GM12878 (cell line): ENCODE measurements at regions not wholly inside any gene's neighbourhood (a gene's known extent, or its start where the extent isn't known, plus 50 kb on each side); places are given as distances from the start of the nearest gene placed in this dataset.

Experiments used
- ATAC-seq: fragments of 200-7000 bp; cut with Tn5 transposase; 3 replicates; pipeline ENCODE4 v1.9.1; 2020; ENCODE audit warnings: mild to moderate bottlenecking, moderate library complexity
- BruUV-seq: library from RNA; stranded (reverse); fragments of 400-500 nt; replicated peaks from 2 replicates; lab custom pipeline; 2021; lab: Mats Ljungman, UMichigan
- CTCF ChIA-PET: fragments of 300-600 bp; sonication (Branson Sonifier 250); formaldehyde crosslinking; extraction: SDS; loops from one replicate; lab custom pipeline; 2021; ENCODE audit warnings: inconsistent platforms; lab: Yijun Ruan, JAX
- POLR2A ChIA-PET: fragments of 350-600 bp; formaldehyde crosslinking; extraction: SDS; loops from one replicate; lab custom pipeline; 2021; ENCODE audit warnings: inconsistent platforms; lab: Charles Lee
- RAD21 ChIA-PET: fragments of 300-600 bp; sonication (Branson Sonifier 250); formaldehyde crosslinking; loops from one replicate; lab custom pipeline; 2023; ENCODE audit warnings: antibody characterized with exemption; ENCODE audit not compliant: unreplicated experiment; lab: Charles Lee
- SMC1A ChIA-PET: fragments of 300-600 bp; sonication (Branson Sonifier 250); formaldehyde crosslinking; loops from one replicate; lab custom pipeline; 2023; ENCODE audit not compliant: unreplicated experiment, uncharacterized antibody; lab: Charles Lee
- DNase-seq: peaks from one replicate; pipeline ENCODE4 v3.0.0-alpha.2; 2011; ENCODE audit warnings: low read depth, low spot score
- FAIRE-seq: peaks from 3 replicates; lab custom pipeline; 2011; peaks lifted over from hg19 to GRCh38; lab: Jason Lieb, UNC
- H2AFZ ChIP-seq: 2 replicates; pipeline ENCODE4 v1.6.0; 2011; ENCODE audit warnings: low read depth, low read length, control low read depth; ENCODE audit not compliant: control insufficient read depth
- H3K27ac ChIP-seq: 2 replicates; pipeline ENCODE4 v1.5.1; 2011; ENCODE audit warnings: control low read depth; ENCODE audit not compliant: control insufficient read depth, insufficient read depth
- H3K27me3 ChIP-seq, 2 experiments: replicated peaks in 1 of 2; 2 replicates each; pipeline versions ENCODE4 v1.6.0 to v1.6.1; 2011; ENCODE audit warnings: low read length in 1 of 2; ENCODE audit not compliant: control insufficient read depth in 2 of 2, insufficient read depth in 2 of 2
- H3K36me3 ChIP-seq, 2 experiments: 2 replicates each; pipeline ENCODE4 v1.5.1; 2011; ENCODE audit warnings: low read length in 1 of 2; ENCODE audit not compliant: control insufficient read depth in 2 of 2, insufficient read depth in 2 of 2
- H3K4me1 ChIP-seq: 2 replicates; pipeline ENCODE4 v1.6.1; 2011; ENCODE audit warnings: mild to moderate bottlenecking, low read length, moderate library complexity, mixed read lengths; ENCODE audit not compliant: control insufficient read depth, insufficient read depth
- H3K4me2 ChIP-seq: 2 replicates; pipeline ENCODE4 v1.6.0; 2011; ENCODE audit warnings: control low read depth; ENCODE audit not compliant: control insufficient read depth, insufficient read depth
- H3K4me3 ChIP-seq: fragments of 200-600 bp; sonication (generic); 2 replicates; pipeline ENCODE4 v1.5.1; 2016
- H3K79me2 ChIP-seq: 2 replicates; pipeline ENCODE4 v1.6.0; 2011; ENCODE audit warnings: low read length; ENCODE audit not compliant: control insufficient read depth, insufficient read depth
- H3K9ac ChIP-seq: 2 replicates; pipeline ENCODE4 v1.8.0; 2011; ENCODE audit warnings: low read length, control low read depth, mixed read lengths; ENCODE audit not compliant: control insufficient read depth, insufficient read depth
- H3K9me3 ChIP-seq: replicated peaks from 3 replicates; pipeline ENCODE4 v1.5.1; 2011; ENCODE audit warnings: mild to moderate bottlenecking, low read length; ENCODE audit not compliant: control insufficient read depth, insufficient read depth
- H4K20me1 ChIP-seq: 2 replicates; pipeline ENCODE4 v1.6.0; 2011; ENCODE audit not compliant: control insufficient read depth, insufficient read depth
- E2F8 ChIP-seq: fragments of 450-650 bp; IDR thresholded peaks from 2 replicates; pipeline ENCODE4 v1.6.1; 2018; ENCODE audit warnings: mild to moderate bottlenecking, low read depth, moderate library complexity; ENCODE audit not compliant: partially characterized antibody
- E4F1 ChIP-seq: fragments of 450-650 bp; IDR thresholded peaks from 2 replicates; pipeline ENCODE4 v1.6.1; 2018; ENCODE audit warnings: borderline replicate concordance, mild to moderate bottlenecking; ENCODE audit not compliant: partially characterized antibody
- KDM1A ChIP-seq: fragments of 200-600 bp; sonication (generic); IDR thresholded peaks from 2 replicates; pipeline ENCODE4 v1.6.1; 2016; ENCODE audit warnings: borderline replicate concordance
- LARP7 ChIP-seq: fragments of 450-650 bp; IDR thresholded peaks from 2 replicates; pipeline ENCODE4 v1.6.1; 2017; ENCODE audit warnings: mild to moderate bottlenecking
- MAX ChIP-seq: IDR thresholded peaks from 2 replicates; pipeline ENCODE4 v1.6.1; 2012; ENCODE audit warnings: low read depth, low read length, improper control_type of control experiment
- MYB ChIP-seq: fragments of 150-350 bp; IDR thresholded peaks from 2 replicates; pipeline ENCODE4 v1.6.1; 2014; ENCODE audit warnings: mild to moderate bottlenecking, low read depth, low read length, borderline replicate concordance
- MYC ChIP-seq: IDR thresholded peaks from 2 replicates; pipeline ENCODE4 v1.6.1; 2011; ENCODE audit warnings: mild to moderate bottlenecking, low read length, moderate library complexity, inconsistent platforms; ENCODE audit not compliant: insufficient read depth, insufficient replicate concordance, insufficient read length, severe bottlenecking
- NFYA ChIP-seq: IDR thresholded peaks from 2 replicates; pipeline ENCODE4 v1.6.1; 2011; ENCODE audit warnings: low read depth, mild to moderate bottlenecking, low read length, improper control_type of control experiment, borderline replicate concordance
- NFYB ChIP-seq: IDR thresholded peaks from 2 replicates; pipeline ENCODE4 v1.6.1; 2011; ENCODE audit warnings: low read depth, mild to moderate bottlenecking, low read length, improper control_type of control experiment, moderate library complexity; ENCODE audit not compliant: insufficient read depth
- NR2C2 ChIP-seq: IDR thresholded peaks from 2 replicates; pipeline ENCODE4 v1.6.1; 2011; ENCODE audit warnings: borderline replicate concordance, low read depth; ENCODE audit not compliant: control insufficient read depth, insufficient read length
- PAX8 ChIP-seq: fragments of 450-650 bp; IDR thresholded peaks from 2 replicates; pipeline ENCODE4 v1.6.1; 2017; ENCODE audit warnings: mild to moderate bottlenecking, moderate library complexity
- RBBP5 ChIP-seq: fragments of 200-600 bp; sonication (generic); conservative IDR thresholded peaks from 2 replicates; pipeline ENCODE4 v1.6.1; 2016
- RELB ChIP-seq: fragments of 450-650 bp; IDR thresholded peaks from 2 replicates; pipeline ENCODE4 v1.6.1; 2017; ENCODE audit warnings: low read depth, mild to moderate bottlenecking, moderate library complexity
- SMARCA5 ChIP-seq: fragments of 450-650 bp; IDR thresholded peaks from 2 replicates; pipeline ENCODE4 v1.6.1; 2017; ENCODE audit warnings: mild to moderate bottlenecking
- USF1 ChIP-seq: IDR thresholded peaks from 2 replicates; pipeline ENCODE4 v1.6.1; 2011; ENCODE audit warnings: borderline replicate concordance, low read depth, mild to moderate bottlenecking, moderate library complexity, mixed read lengths, low read length; ENCODE audit not compliant: insufficient read depth; ENCODE audit errors: extremely low read length
- YY1 ChIP-seq: IDR thresholded peaks from 2 replicates; pipeline ENCODE4 v1.6.1; 2011; ENCODE audit warnings: low read depth, mild to moderate bottlenecking, low read length
- WGBS: methylation state at CpG from one replicate; pipeline ENCODE4 v1.1.6; 2016; ENCODE audit warnings: low lambda C conversion rate; ENCODE audit not compliant: insufficient replicate concordance, insufficient coverage; ENCODE audit errors: missing lambda C conversion rate; 5-methylcytosine and 5-hydroxymethylcytosine counted together
- in situ Hi-C: fragments of 300-500 bp; cut with MboI; formaldehyde crosslinking; loops from 9 replicates; pipeline ENCODE4 v1.14.3; 2018; ENCODE audit warnings: mixed read lengths
- intact Hi-C: fragments of 100-400 bp; cut with micrococcal nuclease; formaldehyde crosslinking; loops from one replicate; pipeline ENCODE4 v1.14.2; 2022; ENCODE audit not compliant: unreplicated experiment

GRCh38 chr6:22099923-22100322 is 196.9 kb downstream of the PRL start:
- no peaks in the 10 kb centered on the region for H3K79me2 ChIP-seq
- in situ Hi-C loops, result no loop called here
- no peak overlapping the region for H3K9ac ChIP-seq
- H3K4me2 ChIP-seq, result no peak overlapping the region
- ChIA-PET SMC1A (interaction anchor here (0.6 to 1.8 kb wide), 3 partner anchors 11 to 72 kb away, joined by 3 to 5 read pairs (median 4); no protein-coding TSS in a partner anchor), POLR2A (no interaction called here), RAD21 (no interaction called here), CTCF (interaction anchor here (1.2 kb wide), 1 partner anchor 10 kb away, joined by 3 read pairs; no protein-coding TSS in a partner anchor)
- 15% methylated on average over 5 of the region's 5 CpGs for WGBS
- peaks cover 7% of the 10 kb centered on the region for H3K9me3 ChIP-seq
- intact Hi-C loops, result no loop called here
- peaks cover 7% of the 10 kb centered on the region for H3K4me1 ChIP-seq
- no peaks in the 10 kb centered on the region for H3K36me3 ChIP-seq
- H4K20me1 ChIP-seq, result no peaks in the 10 kb centered on the region
- ATAC-seq (no peak), DNase-seq (no peak), FAIRE-seq (no peak)
- no peak overlapping the region for H2AFZ ChIP-seq
- no TSS peak for BruUV-seq
- H3K4me3 ChIP-seq, result no peak overlapping the region
- H3K27ac ChIP-seq, result no peak overlapping the region
- no peak for TF ChIP-seq SMARCA5
- no peak for TF ChIP-seq PAX8
- TF ChIP-seq MYB, result no peak
- no peak for TF ChIP-seq NFYB
- TF ChIP-seq NFYA, result no peak
- TF ChIP-seq E4F1, result no peak
- no peak for TF ChIP-seq NR2C2
- TF ChIP-seq RBBP5, result no peak
- no peak for TF ChIP-seq MYC
- TF ChIP-seq USF1, result no peak
- no peak for TF ChIP-seq YY1
- TF ChIP-seq E2F8, result no peak
- no peak for TF ChIP-seq KDM1A
- no peak for TF ChIP-seq LARP7
- TF ChIP-seq MAX, result no peak
- TF ChIP-seq RELB, result no peak
- TF ChIP-seq, all 136 proteins: peak for 0
- no peaks in the 10 kb centered on the region for H3K27me3 ChIP-seq
